Neural cell (in vitro differentiated cells): ENCODE measurements at regions not wholly inside any gene's neighbourhood (a gene's known extent, or its start where the extent isn't known, plus 50 kb on each side); places are given as distances from the start of the nearest gene placed in this dataset.

Experiments used
- H2AFZ ChIP-seq: fragments of 200-600, 300-800 bp; sonication (generic), shearing (Covaris generic); 2 replicates; pipeline ENCODE4 v1.6.0; 2014; ENCODE audit warnings: low read depth, mild to moderate bottlenecking, antibody characterized with exemption, low read length, moderate library complexity
- H3F3A ChIP-seq: fragments of 200-600 bp; shearing (Covaris generic); 2 replicates; pipeline ENCODE4 v1.6.1; 2016; ENCODE audit warnings: mild to moderate bottlenecking, moderate library complexity, mixed read lengths, antibody characterized with exemption, low read length; ENCODE audit not compliant: insufficient read depth, poor library complexity, severe bottlenecking
- H3K27ac ChIP-seq: fragments of 200-600, 300-800 bp; sonication (generic), shearing (Covaris generic); 2 replicates; pipeline ENCODE4 v1.5.1; 2014; ENCODE audit warnings: mild to moderate bottlenecking, low read length, moderate library complexity
- H3K27me3 ChIP-seq: fragments of 300-800, 200-600 bp; sonication (generic), shearing (Covaris generic); 2 replicates; pipeline ENCODE4 v1.6.0; 2014; ENCODE audit warnings: mild to moderate bottlenecking, low read depth, low read length, moderate library complexity; ENCODE audit not compliant: insufficient read depth
- H3K36me3 ChIP-seq: fragments of 300-800, 200-600 bp; sonication (generic), shearing (Covaris generic); 2 replicates; pipeline ENCODE4 v1.5.1; 2014; ENCODE audit warnings: mild to moderate bottlenecking, antibody characterized with exemption, low read length, moderate library complexity; ENCODE audit not compliant: insufficient read depth
- H3K4me2 ChIP-seq: fragments of 300-800, 200-600 bp; sonication (generic), shearing (Covaris generic); 2 replicates; pipeline ENCODE4 v1.6.0; 2014; ENCODE audit warnings: mild to moderate bottlenecking, low read length
- H3K4me3 ChIP-seq: fragments of 300-800, 200-600 bp; sonication (generic), shearing (Covaris generic); 2 replicates; pipeline ENCODE4 v1.5.1; 2014; ENCODE audit warnings: mild to moderate bottlenecking, low read length, moderate library complexity
- H3K79me2 ChIP-seq: fragments of 200-600 bp; shearing (Covaris generic); replicated peaks from 2 replicates; pipeline ENCODE4 v1.6.0; 2014; ENCODE audit warnings: mild to moderate bottlenecking, low read length, moderate library complexity; ENCODE audit not compliant: insufficient read depth
- H3K9ac ChIP-seq: fragments of 300-800, 200-600 bp; sonication (generic), shearing (Covaris generic); 2 replicates; pipeline ENCODE4 v1.6.1; 2016; ENCODE audit warnings: mild to moderate bottlenecking, low read length, mixed read lengths
- H3K9me2 ChIP-seq: fragments of 200-600 bp; shearing (Covaris generic); 2 replicates; pipeline ENCODE4 v1.6.1; 2016; ENCODE audit warnings: mild to moderate bottlenecking, low read length, mixed read lengths; ENCODE audit not compliant: insufficient read depth
- H3K9me3 ChIP-seq: fragments of 200-600, 300-800 bp; sonication (generic), shearing (Covaris generic); 2 replicates; pipeline ENCODE4 v1.6.1; 2016; ENCODE audit warnings: mild to moderate bottlenecking, mixed run types, low read length, moderate library complexity, mixed read lengths
- H4K20me1 ChIP-seq: fragments of 200-600 bp; shearing (Covaris generic); 2 replicates; pipeline ENCODE4 v1.6.1; 2016; ENCODE audit warnings: mild to moderate bottlenecking, mixed run types; ENCODE audit not compliant: insufficient read depth
- EP300 ChIP-seq: fragments of 450-650 bp; conservative IDR thresholded peaks from 2 replicates; pipeline ENCODE4 v1.6.1; 2014; ENCODE audit warnings: antibody characterized with exemption, mild to moderate bottlenecking, moderate library complexity; ENCODE audit not compliant: poor library complexity, severe bottlenecking
- EZH2 ChIP-seq: fragments of 200-600, 300-800 bp; shearing (Covaris generic), sonication (generic); IDR thresholded peaks from 2 replicates; pipeline ENCODE4 v1.6.1; 2014; ENCODE audit warnings: antibody characterized with exemption, low read length, borderline replicate concordance, mild to moderate bottlenecking; ENCODE audit not compliant: insufficient read depth, poor library complexity, severe bottlenecking
- MXI1 ChIP-seq: fragments of 450-650 bp; conservative IDR thresholded peaks from 2 replicates; pipeline ENCODE4 v1.6.1; 2014; ENCODE audit warnings: antibody characterized with exemption, mild to moderate bottlenecking; ENCODE audit not compliant: poor library complexity, severe bottlenecking
- POLR2AphosphoS5 ChIP-seq: IDR thresholded peaks from 2 replicates; pipeline ENCODE4 v1.6.1; 2012
- RAD21 ChIP-seq: fragments of 450-650 bp; conservative IDR thresholded peaks from 2 replicates; pipeline ENCODE4 v1.6.1; 2014; ENCODE audit warnings: antibody characterized with exemption, mild to moderate bottlenecking, moderate library complexity
- SMC3 ChIP-seq: fragments of 450-650 bp; conservative IDR thresholded peaks from 2 replicates; pipeline ENCODE4 v1.6.1; 2014; ENCODE audit warnings: antibody characterized with exemption, mild to moderate bottlenecking, moderate library complexity; ENCODE audit not compliant: poor library complexity
- TAF1 ChIP-seq: IDR thresholded peaks from 2 replicates; pipeline ENCODE4 v1.6.1; 2012; ENCODE audit warnings: low read depth
- TF ChIP-seq, protein P1 (sequence below): IDR thresholded peaks from 2 replicates; pipeline ENCODE4 v1.6.1; 2012; ENCODE audit warnings: borderline replicate concordance
- TF ChIP-seq, protein P2 (sequence below): fragments of 450-650 bp; IDR thresholded peaks from 2 replicates; pipeline ENCODE4 v1.5.1; 2014; ENCODE audit warnings: antibody characterized with exemption, mild to moderate bottlenecking, moderate library complexity; ENCODE audit not compliant: poor library complexity, severe bottlenecking

DNA sequence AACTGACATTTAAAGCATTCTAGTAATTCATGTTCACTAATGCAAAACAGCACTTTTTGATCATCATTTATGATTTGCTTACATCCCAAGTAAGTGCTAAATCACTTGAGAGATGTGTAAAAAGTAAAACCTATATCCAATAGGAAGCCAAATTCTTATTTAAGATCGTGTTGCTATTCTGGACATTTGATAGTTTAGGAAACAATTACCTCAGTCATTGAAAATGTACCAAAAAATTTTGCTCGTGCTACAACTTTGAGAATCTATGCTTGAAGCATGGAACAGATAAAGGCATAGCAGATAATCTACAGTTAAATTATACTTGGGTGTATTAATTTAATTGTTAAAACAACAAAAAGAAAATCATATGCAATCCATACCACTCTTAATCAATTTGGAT, 571.6 kb upstream of the NR2F2 start:
- Histone ChIP-seq H3K27me3 (no peaks in the 10 kb centered on the region), H4K20me1 (no peaks in the 10 kb centered on the region), H2AFZ (no peak overlapping the region), H3K36me3 (no peaks in the 10 kb centered on the region), H3F3A (no peaks in the 10 kb centered on the region), H3K4me2 (no peak overlapping the region), H3K9me3 (no peaks in the 10 kb centered on the region), H3K27ac (no peak overlapping the region), H3K4me3 (no peak overlapping the region), H3K9ac (no peak overlapping the region), H3K9me2 (no peaks in the 10 kb centered on the region), H3K79me2 (no peaks in the 10 kb centered on the region)
- TF ChIP-seq MXI1 (no peak), EZH2 (no peak), SMC3 (no peak), POLR2AphosphoS5 (no peak), TAF1 (no peak), RAD21 (no peak), EP300 (no peak)
- TF ChIP-seq, protein P1, sequence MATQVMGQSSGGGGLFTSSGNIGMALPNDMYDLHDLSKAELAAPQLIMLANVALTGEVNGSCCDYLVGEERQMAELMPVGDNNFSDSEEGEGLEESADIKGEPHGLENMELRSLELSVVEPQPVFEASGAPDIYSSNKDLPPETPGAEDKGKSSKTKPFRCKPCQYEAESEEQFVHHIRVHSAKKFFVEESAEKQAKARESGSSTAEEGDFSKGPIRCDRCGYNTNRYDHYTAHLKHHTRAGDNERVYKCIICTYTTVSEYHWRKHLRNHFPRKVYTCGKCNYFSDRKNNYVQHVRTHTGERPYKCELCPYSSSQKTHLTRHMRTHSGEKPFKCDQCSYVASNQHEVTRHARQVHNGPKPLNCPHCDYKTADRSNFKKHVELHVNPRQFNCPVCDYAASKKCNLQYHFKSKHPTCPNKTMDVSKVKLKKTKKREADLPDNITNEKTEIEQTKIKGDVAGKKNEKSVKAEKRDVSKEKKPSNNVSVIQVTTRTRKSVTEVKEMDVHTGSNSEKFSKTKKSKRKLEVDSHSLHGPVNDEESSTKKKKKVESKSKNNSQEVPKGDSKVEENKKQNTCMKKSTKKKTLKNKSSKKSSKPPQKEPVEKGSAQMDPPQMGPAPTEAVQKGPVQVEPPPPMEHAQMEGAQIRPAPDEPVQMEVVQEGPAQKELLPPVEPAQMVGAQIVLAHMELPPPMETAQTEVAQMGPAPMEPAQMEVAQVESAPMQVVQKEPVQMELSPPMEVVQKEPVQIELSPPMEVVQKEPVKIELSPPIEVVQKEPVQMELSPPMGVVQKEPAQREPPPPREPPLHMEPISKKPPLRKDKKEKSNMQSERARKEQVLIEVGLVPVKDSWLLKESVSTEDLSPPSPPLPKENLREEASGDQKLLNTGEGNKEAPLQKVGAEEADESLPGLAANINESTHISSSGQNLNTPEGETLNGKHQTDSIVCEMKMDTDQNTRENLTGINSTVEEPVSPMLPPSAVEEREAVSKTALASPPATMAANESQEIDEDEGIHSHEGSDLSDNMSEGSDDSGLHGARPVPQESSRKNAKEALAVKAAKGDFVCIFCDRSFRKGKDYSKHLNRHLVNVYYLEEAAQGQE: no peak
- TF ChIP-seq, protein P2, sequence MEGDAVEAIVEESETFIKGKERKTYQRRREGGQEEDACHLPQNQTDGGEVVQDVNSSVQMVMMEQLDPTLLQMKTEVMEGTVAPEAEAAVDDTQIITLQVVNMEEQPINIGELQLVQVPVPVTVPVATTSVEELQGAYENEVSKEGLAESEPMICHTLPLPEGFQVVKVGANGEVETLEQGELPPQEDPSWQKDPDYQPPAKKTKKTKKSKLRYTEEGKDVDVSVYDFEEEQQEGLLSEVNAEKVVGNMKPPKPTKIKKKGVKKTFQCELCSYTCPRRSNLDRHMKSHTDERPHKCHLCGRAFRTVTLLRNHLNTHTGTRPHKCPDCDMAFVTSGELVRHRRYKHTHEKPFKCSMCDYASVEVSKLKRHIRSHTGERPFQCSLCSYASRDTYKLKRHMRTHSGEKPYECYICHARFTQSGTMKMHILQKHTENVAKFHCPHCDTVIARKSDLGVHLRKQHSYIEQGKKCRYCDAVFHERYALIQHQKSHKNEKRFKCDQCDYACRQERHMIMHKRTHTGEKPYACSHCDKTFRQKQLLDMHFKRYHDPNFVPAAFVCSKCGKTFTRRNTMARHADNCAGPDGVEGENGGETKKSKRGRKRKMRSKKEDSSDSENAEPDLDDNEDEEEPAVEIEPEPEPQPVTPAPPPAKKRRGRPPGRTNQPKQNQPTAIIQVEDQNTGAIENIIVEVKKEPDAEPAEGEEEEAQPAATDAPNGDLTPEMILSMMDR: no peak

DNA sequence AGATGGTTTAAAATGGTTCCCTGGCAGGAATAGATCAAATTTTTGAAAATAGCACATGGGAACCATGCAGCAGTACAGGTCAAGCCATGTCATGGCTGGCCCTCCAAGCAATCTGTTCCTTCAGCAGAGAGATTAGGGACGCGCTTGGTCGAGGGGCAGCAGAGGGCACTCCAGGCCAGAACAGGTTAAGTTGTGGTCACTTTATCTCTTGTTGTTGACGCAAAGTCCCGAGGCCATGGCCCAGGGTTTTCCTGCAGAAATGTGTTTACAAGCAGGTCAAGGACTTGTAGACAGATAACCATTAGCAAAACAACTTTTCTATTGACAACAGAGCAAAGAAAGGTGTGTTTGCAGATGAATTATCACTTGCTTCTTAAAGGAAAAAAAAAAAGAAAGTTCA, 570.0 kb upstream of the NR2F2 start:
- H3K9ac ChIP-seq: no peak overlapping the region
- no peaks in the 10 kb centered on the region for H3K9me2 ChIP-seq
- no peak for TF ChIP-seq EZH2
- no peaks in the 10 kb centered on the region for H3K27me3 ChIP-seq
- no peak overlapping the region for H3K4me2 ChIP-seq
- H3K9me3 ChIP-seq: no peaks in the 10 kb centered on the region
- no peaks in the 10 kb centered on the region for H3K36me3 ChIP-seq
- no peaks in the 10 kb centered on the region for H3K79me2 ChIP-seq
- no peak overlapping the region for H2AFZ ChIP-seq
- no peak overlapping the region for H3K27ac ChIP-seq
- no peaks in the 10 kb centered on the region for H3F3A ChIP-seq
- H3K4me3 ChIP-seq: no peak overlapping the region
- H4K20me1 ChIP-seq: no peaks in the 10 kb centered on the region
